H9 (cell line): ENCODE measurements at regions not wholly inside any gene's neighbourhood (a gene's known extent, or its start where the extent isn't known, plus 50 kb on each side); places are given as distances from the start of the nearest gene placed in this dataset.

ENCODE experiments used
- DNase-seq: peaks from one replicate; pipeline ENCODE4 v3.0.0-alpha.2; 2017
- H2AFZ ChIP-seq: one replicate; pipeline ENCODE4 v1.6.1; 2013; ENCODE audit warnings: mild to moderate bottlenecking, low read length, control low read depth, moderate library complexity
- H2AK5ac ChIP-seq: 2 replicates; pipeline ENCODE4 v1.6.1; 2013; ENCODE audit warnings: low read length, control low read depth, mixed read lengths; ENCODE audit not compliant: insufficient read length
- H2BK120ac ChIP-seq: one replicate; pipeline ENCODE4 v1.6.1; 2013; ENCODE audit warnings: low read depth, mild to moderate bottlenecking, low read length, control low read depth, inconsistent platforms; ENCODE audit not compliant: poor library complexity, severe bottlenecking
- H2BK12ac ChIP-seq: 2 replicates; pipeline ENCODE4 v1.6.1; 2013; ENCODE audit warnings: low read length, control low read depth, mixed read lengths, low read depth; ENCODE audit not compliant: insufficient read length
- H2BK15ac ChIP-seq: 2 replicates; pipeline ENCODE4 v1.6.1; 2013; ENCODE audit warnings: low read depth, low read length, control low read depth
- H2BK20ac ChIP-seq: one replicate; pipeline ENCODE4 v1.6.1; 2013; ENCODE audit warnings: low read depth, mild to moderate bottlenecking, low read length, control low read depth, inconsistent platforms; ENCODE audit not compliant: poor library complexity, severe bottlenecking
- H2BK5ac ChIP-seq: 2 replicates; pipeline ENCODE4 v1.6.1; 2013; ENCODE audit warnings: low read length, control low read depth, mixed read lengths; ENCODE audit not compliant: insufficient read length
- H3K14ac ChIP-seq: 2 replicates; pipeline ENCODE4 v1.6.1; 2013; ENCODE audit warnings: low read length, control low read depth; ENCODE audit not compliant: insufficient read depth
- H3K18ac ChIP-seq: 2 replicates; pipeline ENCODE4 v1.6.1; 2013; ENCODE audit warnings: low read depth, mild to moderate bottlenecking, mixed read lengths, low read length, control low read depth; ENCODE audit not compliant: insufficient read length
- H3K23ac ChIP-seq: 2 replicates; pipeline ENCODE4 v1.6.1; 2013; ENCODE audit warnings: low read length, control low read depth, mixed read lengths, low read depth; ENCODE audit not compliant: insufficient read length
- H3K23me2 ChIP-seq: 2 replicates; pipeline ENCODE4 v1.6.1; 2013; ENCODE audit warnings: low read depth, mild to moderate bottlenecking, mixed read lengths, low read length, control low read depth; ENCODE audit not compliant: insufficient read length, poor library complexity, severe bottlenecking
- H3K27ac ChIP-seq: 2 replicates; pipeline ENCODE4 v1.5.1; 2013; ENCODE audit warnings: low read length, control low read depth, mixed read lengths, low read depth; ENCODE audit not compliant: insufficient read length
- H3K27me3 ChIP-seq: 2 replicates; pipeline ENCODE4 v1.6.1; 2013; ENCODE audit warnings: low read length, control low read depth, inconsistent platforms; ENCODE audit not compliant: insufficient read depth
- H3K4ac ChIP-seq: 2 replicates; pipeline ENCODE4 v1.6.1; 2013; ENCODE audit warnings: low read depth, mild to moderate bottlenecking, control low read depth, inconsistent platforms, low read length, moderate library complexity
- H3K4me1 ChIP-seq: 2 replicates; pipeline ENCODE4 v1.6.1; 2013; ENCODE audit warnings: low read length, control low read depth, inconsistent platforms; ENCODE audit not compliant: insufficient read depth
- H3K4me2 ChIP-seq: 2 replicates; pipeline ENCODE4 v1.6.1; 2013; ENCODE audit warnings: low read length, control low read depth, mixed read lengths; ENCODE audit not compliant: insufficient read length, insufficient read depth
- H3K56ac ChIP-seq: 2 replicates; pipeline ENCODE4 v1.6.1; 2013; ENCODE audit warnings: low read depth, mild to moderate bottlenecking, mixed read lengths, low read length, control low read depth; ENCODE audit not compliant: insufficient read length
- H3K79me1 ChIP-seq: 2 replicates; pipeline ENCODE4 v1.6.1; 2013; ENCODE audit warnings: low read depth, mild to moderate bottlenecking, moderate library complexity, low read length, control low read depth, inconsistent platforms; ENCODE audit not compliant: insufficient read depth, poor library complexity, severe bottlenecking
- H3K79me2 ChIP-seq: 2 replicates; pipeline ENCODE4 v1.6.1; 2013; ENCODE audit warnings: low read length, control low read depth, inconsistent platforms; ENCODE audit not compliant: insufficient read depth
- H3K9ac ChIP-seq: 2 replicates; pipeline ENCODE4 v1.6.1; 2013; ENCODE audit warnings: low read length, control low read depth, mixed read lengths; ENCODE audit not compliant: insufficient read length; ENCODE audit errors: extremely low read depth
- H3K9me3 ChIP-seq: one replicate; pipeline ENCODE4 v1.6.1; 2013; ENCODE audit warnings: low read depth, low read length, inconsistent platforms; ENCODE audit not compliant: control insufficient read depth
- H3T11ph ChIP-seq: one replicate; pipeline ENCODE4 v1.6.1; 2013; ENCODE audit warnings: mild to moderate bottlenecking, low read length, control low read depth, inconsistent platforms
- H4K20me1 ChIP-seq: one replicate; pipeline ENCODE4 v1.6.1; 2013; ENCODE audit not compliant: control insufficient read depth, insufficient read length, insufficient read depth
- H4K5ac ChIP-seq: 2 replicates; pipeline ENCODE4 v1.6.1; 2013; ENCODE audit warnings: low read depth, mild to moderate bottlenecking, mixed read lengths, low read length, control low read depth; ENCODE audit not compliant: insufficient read length
- H4K8ac ChIP-seq: replicated peaks from 2 replicates; pipeline ENCODE4 v1.6.1; 2013; ENCODE audit warnings: low read length, control low read depth, mixed read lengths, low read depth; ENCODE audit not compliant: insufficient read length
- H4K91ac ChIP-seq: 2 replicates; pipeline ENCODE4 v1.6.1; 2013; ENCODE audit warnings: low read depth, mild to moderate bottlenecking, moderate library complexity, mixed read lengths, low read length, control low read depth; ENCODE audit not compliant: insufficient read length
- H3K27ac Mint-ChIP-seq, 3 experiments: 2 replicates in 2 of 3; 3 replicates in 1 of 3; pipeline ENCODE4 v1.8.0; 2020 to 2021; ENCODE audit warnings: mixed read lengths in 3 of 3, mild to moderate bottlenecking in 1 of 3, moderate library complexity in 1 of 3
- H3K27me3 Mint-ChIP-seq: 2 replicates; pipeline ENCODE4 v1.8.0; 2021; ENCODE audit warnings: low read depth, mild to moderate bottlenecking, moderate library complexity, mixed read lengths
- H3K36me3 Mint-ChIP-seq, 3 experiments: 2 replicates in 2 of 3; 3 replicates in 1 of 3; pipeline ENCODE4 v1.8.0; 2020 to 2021; ENCODE audit warnings: low read depth in 3 of 3, mixed read lengths in 3 of 3; ENCODE audit not compliant: insufficient read depth in 1 of 3
- H3K4me1 Mint-ChIP-seq, 2 experiments: 2 replicates each; pipeline ENCODE4 v1.8.0; 2020; ENCODE audit warnings: mixed read lengths in 2 of 2
- H3K4me3 Mint-ChIP-seq, 2 experiments: 2 replicates in 1 of 2; 3 replicates in 1 of 2; pipeline ENCODE4 v1.8.0; 2020 to 2021; ENCODE audit warnings: mild to moderate bottlenecking in 2 of 2, mixed read lengths in 2 of 2, moderate library complexity in 1 of 2
- H3K9me3 Mint-ChIP-seq, 2 experiments: 2 replicates in 1 of 2; 3 replicates in 1 of 2; pipeline ENCODE4 v1.8.0; 2020; ENCODE audit warnings: mild to moderate bottlenecking in 2 of 2, mixed read lengths in 2 of 2, moderate library complexity in 1 of 2
- CTCF ChIP-seq: fragments of 200-600 bp; sonication (generic); conservative IDR thresholded peaks from 3 replicates; pipeline ENCODE4 v1.8.0; 2021; ENCODE audit warnings: antibody characterized with exemption, mild to moderate bottlenecking
- WGBS: extraction: QIAGEN DNeasy Blood & Tissue Kit; methylation state at CpG from one replicate; pipeline ENCODE4 v1.1.7; 2013; ENCODE audit warnings: missing lambda C conversion rate, low lambda C conversion rate, mixed read lengths; ENCODE audit not compliant: insufficient read length; ENCODE audit errors: extremely low coverage; 5-methylcytosine and 5-hydroxymethylcytosine counted together

- no peak overlapping the region for H3K14ac ChIP-seq
- H2BK15ac ChIP-seq = no peak overlapping the region
- H4K5ac ChIP-seq = no peak overlapping the region
- no peak overlapping the region for H4K8ac ChIP-seq
- no peaks in the 10 kb centered on the region for H3K79me2 ChIP-seq
- Mint-ChIP-seq H3K36me3 (peaks cover 0 to 9% (median 0%) of the 10 kb centered on the region in 3 experiments; a peak in 3 of 7 replicates), H3K27ac (no peak overlapping the region), H3K9me3 (peaks cover 2 to 6% of the 10 kb centered on the region in 2 experiments; a peak in 2 of 5 replicates), H3K4me1 (peaks cover 10 to 24% of the 10 kb centered on the region in 2 experiments), H3K4me3 (no peak overlapping the region), H3K27me3 (no peaks in the 10 kb centered on the region; the same call in 1 of the 2 replicates)
- no peaks in the 10 kb centered on the region for H3K9me3 ChIP-seq
- H2AFZ ChIP-seq = no peak overlapping the region
- H3K23ac ChIP-seq = no peak overlapping the region
- no peak overlapping the region for H3K9ac ChIP-seq
- no peaks in the 10 kb centered on the region for H4K20me1 ChIP-seq
- H2BK12ac ChIP-seq = no peak overlapping the region
- no peak for TF ChIP-seq CTCF
- no peaks in the 10 kb centered on the region for H3K27me3 ChIP-seq
- H3K27ac ChIP-seq = no peak overlapping the region
- no peaks in the 10 kb centered on the region for H3K79me1 ChIP-seq
- H3T11ph ChIP-seq = no peak overlapping the region
- no peak overlapping the region for H3K56ac ChIP-seq
- no peaks in the 10 kb centered on the region for H3K23me2 ChIP-seq
- no peak overlapping the region for H2BK5ac ChIP-seq
- WGBS = no CpG with 5 or more reads among the region's 2 CpGs
- H3K4me1 ChIP-seq = no peaks in the 10 kb centered on the region; the same call in 1 of the 2 replicates
- H4K91ac ChIP-seq = no peak overlapping the region
- H2AK5ac ChIP-seq = no peak overlapping the region
- H2BK120ac ChIP-seq = no peak overlapping the region
- no peak overlapping the region for H3K4ac ChIP-seq
- H3K4me2 ChIP-seq = no peak overlapping the region
- H3K18ac ChIP-seq = no peak overlapping the region
- no peak for DNase-seq
- H2BK20ac ChIP-seq = no peak overlapping the region
These were observed 466.3 kb downstream of the COG6 start for GRCh38 chr13:40121722-40122121.
